Panc1 (cell line): ENCODE measurements at regions not wholly inside any gene's neighbourhood (a gene's known extent, or its start where the extent isn't known, plus 50 kb on each side); places are given as distances from the start of the nearest gene placed in this dataset.

Experiments
- CTCF ChIP-seq: fragments of 450-650 bp; IDR thresholded peaks from 2 replicates; pipeline ENCODE4 v1.5.1; 2017; ENCODE audit warnings: mild to moderate bottlenecking
- POLR2AphosphoS5 ChIP-seq: IDR thresholded peaks from 2 replicates; pipeline ENCODE4 v1.6.1; 2012; ENCODE audit warnings: mild to moderate bottlenecking, low read depth, low read length, moderate library complexity
- SIN3A ChIP-seq: IDR thresholded peaks from 2 replicates; pipeline ENCODE4 v1.6.1; 2012; ENCODE audit warnings: low read depth, mild to moderate bottlenecking, low read length, moderate library complexity, borderline replicate concordance; ENCODE audit not compliant: insufficient read depth

- TF ChIP-seq POLR2AphosphoS5 (no peak), CTCF (no peak), SIN3A (no peak)
Measured at GRCh38 chr19:31910224-31910623, 435.2 kb upstream of the ZNF507 start.
